OCI-LY3 (cell line): ENCODE measurements at regions not wholly inside any gene's neighbourhood (a gene's known extent, or its start where the extent isn't known, plus 50 kb on each side); places are given as distances from the start of the nearest gene placed in this dataset.

Source experiments
- H2AFZ ChIP-seq: fragments of 200-600, 300-600 bp; shearing (Covaris generic); 2 replicates; pipeline ENCODE4 v1.6.0; 2014; ENCODE audit warnings: antibody characterized with exemption, low read depth, low read length
- H3K27ac ChIP-seq: fragments of 200-600, 300-600 bp; sonication (generic); 2 replicates; pipeline ENCODE4 v1.5.1; 2014; ENCODE audit warnings: mild to moderate bottlenecking, low read length, moderate library complexity, mixed read lengths
- H3K27me3 ChIP-seq: fragments of 200-600, 300-600 bp; sonication (generic); 2 replicates; pipeline ENCODE4 v1.6.1; 2014; ENCODE audit warnings: low read depth, low read length, mixed read lengths
- H3K36me3 ChIP-seq: fragments of 200-600, 300-600 bp; sonication (generic); replicated peaks from 2 replicates; pipeline ENCODE3; 2014; ENCODE audit warnings: low read depth, low read length, mixed read lengths
- H3K4me1 ChIP-seq: fragments of 300-600, 200-600 bp; sonication (generic); 2 replicates; pipeline ENCODE4 v1.6.1; 2014; ENCODE audit warnings: low read length, mixed read lengths
- H3K4me2 ChIP-seq: fragments of 200-600, 300-600 bp; sonication (generic); 2 replicates; pipeline ENCODE4 v1.6.1; 2014; ENCODE audit warnings: low read length, mixed read lengths
- H3K4me3 ChIP-seq: fragments of 300-600, 200-600 bp; sonication (generic); 2 replicates; pipeline ENCODE4 v1.5.1; 2014; ENCODE audit warnings: antibody characterized with exemption, mild to moderate bottlenecking, low read length, moderate library complexity
- H3K79me2 ChIP-seq: fragments of 300-600, 200-600 bp; shearing (Covaris generic); 2 replicates; pipeline ENCODE4 v1.6.1; 2014; ENCODE audit warnings: mild to moderate bottlenecking, low read length, mixed read lengths
- H3K9ac ChIP-seq: fragments of 300-600, 200-600 bp; shearing (Covaris generic); 2 replicates; pipeline ENCODE4 v1.6.0; 2014; ENCODE audit warnings: mild to moderate bottlenecking, low read length, moderate library complexity
- H3K9me3 ChIP-seq: fragments of 200-600, 300-600 bp; shearing (Covaris generic); 2 replicates; pipeline ENCODE4 v1.6.1; 2014; ENCODE audit warnings: low read length, mixed read lengths; ENCODE audit not compliant: insufficient read depth
- H4K20me1 ChIP-seq: fragments of 200-600, 300-600 bp; sonication (generic); 2 replicates; pipeline ENCODE4 v1.6.1; 2016; ENCODE audit warnings: low read length, mixed read lengths; ENCODE audit not compliant: insufficient read depth
- CTCF ChIP-seq: fragments of 200-600, 300-600 bp; sonication (generic); IDR thresholded peaks from 2 replicates; pipeline ENCODE4 v1.5.1; 2014; ENCODE audit warnings: antibody characterized with exemption, low read length, low read depth
- EZH2phosphoT487 ChIP-seq: fragments of 200-600 bp; shearing (Covaris generic); IDR thresholded peaks from 2 replicates; pipeline ENCODE4 v1.6.1; 2018; ENCODE audit warnings: antibody characterized with exemption, mixed run types, low read depth

- Histone ChIP-seq H2AFZ (no peak overlapping the region), H3K4me2 (no peak overlapping the region), H3K9me3 (no peaks in the 10 kb centered on the region), H4K20me1 (no peaks in the 10 kb centered on the region), H3K79me2 (no peaks in the 10 kb centered on the region), H3K4me1 (no peaks in the 10 kb centered on the region), H3K9ac (no peak overlapping the region), H3K36me3 (no peaks in the 10 kb centered on the region), H3K27me3 (no peaks in the 10 kb centered on the region), H3K4me3 (no peak overlapping the region), H3K27ac (no peak overlapping the region)
- TF ChIP-seq CTCF (no peak), EZH2phosphoT487 (no peak)
These were observed 172.9 kb upstream of the GLRA2 start for GRCh38 chrX:14356401-14356800.

- Histone ChIP-seq H3K36me3 (no peaks in the 10 kb centered on the region), H4K20me1 (no peaks in the 10 kb centered on the region), H2AFZ (no peak overlapping the region), H3K4me1 (no peaks in the 10 kb centered on the region), H3K27ac (no peak overlapping the region), H3K79me2 (no peaks in the 10 kb centered on the region), H3K9ac (no peak overlapping the region), H3K9me3 (no peaks in the 10 kb centered on the region), H3K27me3 (no peaks in the 10 kb centered on the region), H3K4me3 (no peak overlapping the region), H3K4me2 (no peak overlapping the region)
- TF ChIP-seq CTCF (no peak), EZH2phosphoT487 (no peak)
These were observed 173.8 kb upstream of the GLRA2 start for GRCh38 chrX:14355556-14355955.

- H3K4me2 ChIP-seq, result no peak overlapping the region
- no peaks in the 10 kb centered on the region for H3K36me3 ChIP-seq
- H2AFZ ChIP-seq, result no peak overlapping the region
- no peak overlapping the region for H3K27ac ChIP-seq
- TF ChIP-seq EZH2phosphoT487, result no peak
- TF ChIP-seq CTCF, result no peak
- H3K9ac ChIP-seq, result no peak overlapping the region
- H3K9me3 ChIP-seq, result no peaks in the 10 kb centered on the region
- H3K4me1 ChIP-seq, result no peaks in the 10 kb centered on the region
- H4K20me1 ChIP-seq, result no peaks in the 10 kb centered on the region
- H3K27me3 ChIP-seq, result no peaks in the 10 kb centered on the region
- no peak overlapping the region for H3K4me3 ChIP-seq
- no peaks in the 10 kb centered on the region for H3K79me2 ChIP-seq
These were observed 174.8 kb upstream of the GLRA2 start for GRCh38 chrX:14354521-14354920.

GRCh38 chrX:14352511-14352910 lies 176.8 kb upstream of the GLRA2 start:
- no peak overlapping the region for H3K4me3 ChIP-seq
- H3K27me3 ChIP-seq, result no peaks in the 10 kb centered on the region
- no peak overlapping the region for H3K4me2 ChIP-seq
- no peaks in the 10 kb centered on the region for H3K4me1 ChIP-seq
- no peak overlapping the region for H2AFZ ChIP-seq
- no peaks in the 10 kb centered on the region for H3K9me3 ChIP-seq
- no peak overlapping the region for H3K27ac ChIP-seq
- no peaks in the 10 kb centered on the region for H4K20me1 ChIP-seq
- no peaks in the 10 kb centered on the region for H3K36me3 ChIP-seq
- no peaks in the 10 kb centered on the region for H3K79me2 ChIP-seq
- TF ChIP-seq EZH2phosphoT487 (no peak), CTCF (no peak)
- no peak overlapping the region for H3K9ac ChIP-seq
